IPS-20b (cell line): ENCODE measurements at regions not wholly inside any gene's neighbourhood (a gene's known extent, or its start where the extent isn't known, plus 50 kb on each side); places are given as distances from the start of the nearest gene placed in this dataset.
"Not testable (repeated sequence)": the region's sequence is repeated elsewhere in the genome, so short reads cannot be mapped to it uniquely, and the experiment has no call there.

Experiments used
- H3K27ac ChIP-seq: one replicate; pipeline ENCODE4 v1.5.1; 2013; ENCODE audit warnings: low read length
- H3K27me3 ChIP-seq: 2 replicates; pipeline ENCODE4 v1.6.1; 2013; ENCODE audit warnings: mild to moderate bottlenecking, low read length, inconsistent platforms; ENCODE audit not compliant: insufficient read depth
- H3K36me3 ChIP-seq: 2 replicates; pipeline ENCODE4 v1.6.1; 2013; ENCODE audit warnings: low read depth, mild to moderate bottlenecking, inconsistent platforms, low read length, moderate library complexity; ENCODE audit not compliant: insufficient read depth
- H3K4me1 ChIP-seq: 2 replicates; pipeline ENCODE4 v1.6.1; 2013; ENCODE audit warnings: mild to moderate bottlenecking, control low read depth, inconsistent platforms, low read length, moderate library complexity; ENCODE audit not compliant: insufficient read depth
- H3K4me3 ChIP-seq: 2 replicates; pipeline ENCODE4 v1.5.1; 2013; ENCODE audit warnings: mild to moderate bottlenecking, low read length, inconsistent platforms
- H3K9ac ChIP-seq: 2 replicates; pipeline ENCODE4 v1.6.1; 2013; ENCODE audit warnings: low read depth, mild to moderate bottlenecking, inconsistent platforms, low read length, moderate library complexity
- H3K9me3 ChIP-seq: 2 replicates; pipeline ENCODE4 v1.6.1; 2013; ENCODE audit warnings: mild to moderate bottlenecking, low read depth, low read length, inconsistent platforms; ENCODE audit not compliant: insufficient read depth

- H3K9ac ChIP-seq: no peak overlapping the region
- H3K4me1 ChIP-seq: no peaks in the 10 kb centered on the region; the same call in 1 of the 2 replicates
- H3K27me3 ChIP-seq: no peaks in the 10 kb centered on the region
- no peak overlapping the region for H3K4me3 ChIP-seq
- H3K27ac ChIP-seq: no peak overlapping the region
- no peaks in the 10 kb centered on the region for H3K9me3 ChIP-seq
- H3K36me3 ChIP-seq: no peaks in the 10 kb centered on the region
These were observed 634.5 kb upstream of the GOT2 start for GRCh38 chr16:59368586-59368985.

DNA sequence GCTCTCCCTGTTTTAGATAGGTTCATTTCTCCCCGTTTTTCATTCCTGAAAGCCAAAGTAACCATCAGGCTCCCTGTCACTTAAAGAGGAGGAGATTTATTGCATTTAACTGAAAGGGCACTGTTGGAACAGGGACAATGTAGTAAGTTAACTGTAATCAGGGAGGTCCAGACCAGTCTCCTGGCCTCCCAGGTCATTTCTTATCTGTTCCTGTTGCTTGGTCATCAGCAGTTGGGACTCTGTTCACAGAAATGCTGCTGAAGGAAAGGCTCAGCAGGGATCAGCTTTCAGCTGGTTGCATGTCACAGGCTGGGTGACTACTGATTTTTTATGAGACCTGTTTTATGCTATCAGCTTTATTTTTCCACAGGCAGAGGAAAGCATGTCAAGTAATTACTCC, 622.6 kb upstream of the GOT2 start:
- Histone ChIP-seq H3K9me3 (no peaks in the 10 kb centered on the region), H3K27ac (no peak overlapping the region), H3K4me3 (no peak overlapping the region), H3K9ac (no peak overlapping the region), H3K27me3 (no peaks in the 10 kb centered on the region), H3K36me3 (no peaks in the 10 kb centered on the region), H3K4me1 (peaks cover 21% of the 10 kb centered on the region)

DNA sequence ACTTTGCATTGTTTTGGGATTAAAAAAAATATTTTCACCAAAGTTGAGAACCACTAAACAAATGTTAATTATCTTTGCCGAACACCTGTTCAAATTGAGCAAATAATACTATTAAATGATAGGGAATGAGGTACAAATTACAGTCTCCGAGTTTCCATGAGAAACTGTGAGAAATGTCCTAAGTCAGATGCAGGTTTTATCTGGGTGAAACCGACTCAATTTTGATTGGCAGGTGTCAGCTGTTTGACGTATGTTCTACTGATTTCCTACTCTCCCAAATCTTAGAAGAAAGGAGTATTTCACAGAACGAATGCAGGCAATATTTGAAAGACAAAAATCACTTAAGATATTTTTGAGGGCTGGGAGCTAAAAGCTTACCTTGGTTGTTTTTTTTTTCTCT, 622.0 kb upstream of the GOT2 start:
- Histone ChIP-seq H3K9ac (no peak overlapping the region), H3K27ac (no peak overlapping the region), H3K9me3 (no peaks in the 10 kb centered on the region), H3K4me3 (no peak overlapping the region), H3K27me3 (no peaks in the 10 kb centered on the region), H3K36me3 (no peaks in the 10 kb centered on the region), H3K4me1 (peaks cover 21% of the 10 kb centered on the region)

DNA sequence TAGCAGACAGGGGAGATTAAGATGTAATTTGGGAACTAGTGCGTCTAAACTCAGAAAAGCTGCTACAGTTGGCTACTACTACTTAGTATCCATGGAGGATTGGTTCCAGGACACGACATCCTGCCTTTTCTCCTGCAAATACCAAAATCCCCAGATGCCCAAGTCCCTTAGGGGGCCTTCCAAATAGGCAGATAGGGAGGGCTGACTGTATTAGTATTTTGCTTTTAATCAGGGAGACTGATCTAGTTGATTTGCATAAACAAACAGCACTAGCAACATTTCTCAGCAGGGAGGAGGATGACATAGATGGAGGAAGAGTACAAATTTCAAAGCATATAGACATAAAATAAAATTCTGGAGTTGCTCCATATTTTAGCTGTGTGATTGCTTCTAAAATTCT, 621.6 kb upstream of the GOT2 start:
- Histone ChIP-seq H3K9ac (no peak overlapping the region), H3K4me3 (peak overlapping the region; percentile 30; the same call in 1 of the 2 replicates), H3K36me3 (no peaks in the 10 kb centered on the region), H3K4me1 (peaks cover 21% of the 10 kb centered on the region), H3K27me3 (no peaks in the 10 kb centered on the region; the same call in 1 of the 2 replicates), H3K9me3 (no peaks in the 10 kb centered on the region), H3K27ac (no peak overlapping the region)

DNA sequence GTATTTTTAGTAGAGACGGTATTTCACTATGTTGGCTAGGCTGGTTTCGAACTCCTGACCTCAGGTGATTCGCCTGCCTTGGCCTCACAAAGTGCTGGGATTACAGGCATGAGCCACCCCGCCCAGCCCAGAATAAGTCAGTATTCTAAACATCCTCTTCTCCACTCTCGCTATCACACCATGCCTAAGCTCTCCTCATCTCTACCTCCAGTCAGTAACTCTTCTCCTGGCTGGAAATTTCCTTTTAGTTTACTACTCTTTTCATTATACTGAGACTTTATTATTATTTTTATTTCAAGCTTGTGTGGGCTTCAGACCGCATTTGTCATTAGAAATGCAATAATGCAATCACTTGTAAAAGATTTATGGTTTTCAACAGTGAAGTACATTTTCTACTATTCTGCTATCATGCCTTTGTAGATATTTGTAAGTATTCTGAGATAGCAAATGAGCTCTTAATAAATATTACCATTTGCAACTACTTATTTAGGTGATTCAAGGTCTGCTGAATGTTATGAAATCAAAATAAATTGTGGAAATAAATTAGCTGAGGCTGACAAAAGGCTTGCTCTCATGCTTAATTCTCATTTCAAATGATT, 617.3 kb upstream of the GOT2 start:
- Histone ChIP-seq H3K27me3 (peaks cover 34% of the 10 kb centered on the region; the same call in 1 of the 2 replicates), H3K9ac (no peak overlapping the region), H3K4me3 (no peak overlapping the region), H3K27ac (no peak overlapping the region), H3K4me1 (peaks cover 13% of the 10 kb centered on the region), H3K36me3 (no peaks in the 10 kb centered on the region), H3K9me3 (no peaks in the 10 kb centered on the region)

DNA sequence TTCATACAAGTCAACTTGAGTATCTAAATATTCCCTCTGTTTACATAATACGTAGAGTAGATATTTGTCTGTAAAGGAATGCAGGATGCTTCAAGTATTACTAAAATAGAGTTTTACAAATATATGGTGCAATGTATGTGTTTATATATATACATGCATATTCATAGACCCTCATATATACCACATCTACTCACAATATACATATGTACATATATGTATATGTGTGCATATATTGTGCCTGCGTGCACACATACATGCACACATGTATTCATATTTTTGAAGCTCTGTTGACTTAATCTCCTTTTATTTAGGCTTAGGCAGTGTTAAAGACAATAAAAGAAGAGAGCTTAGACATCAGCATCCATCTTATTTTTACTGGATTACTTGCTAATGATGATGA, 616.6 kb upstream of the GOT2 start:
- Histone ChIP-seq H3K27me3 (peaks cover 41% of the 10 kb centered on the region), H3K9me3 (no peaks in the 10 kb centered on the region), H3K36me3 (no peaks in the 10 kb centered on the region), H3K27ac (no peak overlapping the region), H3K4me1 (peaks cover 8% of the 10 kb centered on the region), H3K9ac (no peak overlapping the region), H3K4me3 (no peak overlapping the region)

GRCh38 chr16:59342669-59343068, 608.6 kb upstream of the GOT2 start:
- no peak overlapping the region for H3K27ac ChIP-seq
- H3K4me1 ChIP-seq: peaks cover 5% of the 10 kb centered on the region; the same call in 1 of the 2 replicates
- H3K27me3 ChIP-seq: peaks cover 100% of the 10 kb centered on the region
- H3K4me3 ChIP-seq: no peak overlapping the region
- no peak overlapping the region for H3K9ac ChIP-seq
- no peaks in the 10 kb centered on the region for H3K9me3 ChIP-seq
- H3K36me3 ChIP-seq: no peaks in the 10 kb centered on the region

DNA sequence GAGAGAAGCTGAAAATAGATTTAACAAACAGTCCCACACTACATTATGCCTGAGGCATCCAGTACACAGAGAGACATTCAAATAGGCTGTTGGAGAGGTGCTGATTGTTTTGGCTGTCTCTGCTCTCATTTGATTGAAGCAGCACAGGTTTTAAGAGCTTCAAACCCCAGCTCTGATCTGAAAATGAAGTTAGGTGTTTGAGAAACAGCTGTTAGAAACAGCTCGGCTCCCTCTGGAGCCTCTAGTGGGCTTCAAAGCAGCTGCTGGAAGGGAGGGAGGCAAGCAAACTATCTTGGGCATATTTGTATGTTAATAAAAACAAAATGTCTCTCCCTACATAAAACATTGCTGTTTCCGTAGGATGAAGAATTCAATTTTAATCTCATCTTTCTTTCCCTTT, 607.3 kb upstream of the GOT2 start:
- no peaks in the 10 kb centered on the region for H3K9me3 ChIP-seq
- no peak overlapping the region for H3K4me3 ChIP-seq
- H3K27ac ChIP-seq: no peak overlapping the region
- no peaks in the 10 kb centered on the region for H3K36me3 ChIP-seq
- no peak overlapping the region for H3K9ac ChIP-seq
- H3K27me3 ChIP-seq: peaks cover 100% of the 10 kb centered on the region
- peaks cover 5% of the 10 kb centered on the region; the same call in 1 of the 2 replicates for H3K4me1 ChIP-seq

- Histone ChIP-seq H3K9me3 (no peaks in the 10 kb centered on the region), H3K4me3 (no peak overlapping the region), H3K36me3 (no peaks in the 10 kb centered on the region), H3K27ac (no peak overlapping the region), H3K4me1 (peaks cover 11% of the 10 kb centered on the region), H3K27me3 (peaks cover 100% of the 10 kb centered on the region), H3K9ac (no peak overlapping the region)
These were observed 605.8 kb upstream of the GOT2 start for GRCh38 chr16:59339871-59340270.

DNA sequence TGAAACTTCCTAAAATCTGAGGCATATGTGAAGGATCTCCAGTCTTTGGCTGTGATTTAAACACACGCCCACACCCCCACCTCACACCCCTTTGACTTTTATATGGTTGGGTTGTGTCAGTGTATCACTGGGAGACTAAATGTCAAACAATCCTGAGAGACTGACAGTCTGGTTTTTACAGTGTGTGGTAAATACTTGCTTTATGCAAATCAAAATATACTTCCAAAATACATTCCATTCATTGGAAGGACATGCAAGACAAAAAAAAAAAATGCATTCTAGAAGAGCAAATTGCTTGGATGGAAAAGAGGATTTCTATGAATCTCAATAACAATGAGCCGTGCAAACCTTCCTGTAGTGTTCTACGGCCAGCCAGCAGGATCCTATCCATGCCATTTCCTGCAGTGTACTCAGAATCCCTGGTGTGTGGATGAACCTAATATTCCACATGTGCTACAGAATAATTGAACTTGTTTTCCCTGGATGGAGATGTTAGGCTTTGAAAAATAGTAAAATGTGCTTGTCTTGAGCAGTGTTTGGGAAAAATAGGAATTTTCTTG, 602.1 kb upstream of the GOT2 start:
- Histone ChIP-seq H3K4me3 (no peak overlapping the region; the same call in 1 of the 2 replicates), H3K9me3 (no peaks in the 10 kb centered on the region), H3K36me3 (no peaks in the 10 kb centered on the region), H3K27ac (no peak overlapping the region), H3K27me3 (peaks cover 84% of the 10 kb centered on the region), H3K4me1 (peaks cover 11% of the 10 kb centered on the region), H3K9ac (no peak overlapping the region)

DNA sequence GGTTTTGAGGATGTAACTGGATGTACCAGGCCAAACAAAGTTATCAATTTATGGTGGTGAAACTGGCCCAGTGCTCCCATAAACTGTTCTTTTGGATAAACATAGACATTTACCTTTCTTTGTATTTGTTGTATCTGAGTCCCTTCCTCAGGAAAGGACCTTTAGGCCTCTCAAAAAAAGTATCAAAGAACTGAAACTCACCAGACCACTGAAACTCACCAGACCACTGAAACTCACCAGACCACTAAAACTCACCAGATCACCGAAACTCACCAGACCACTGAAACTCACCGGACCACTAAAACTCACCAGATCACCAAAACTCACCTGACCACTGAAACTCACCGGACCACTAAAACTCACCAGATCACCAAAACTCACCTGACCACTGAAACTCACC, 597.6 kb upstream of the GOT2 start:
- H3K4me3 ChIP-seq, H3K36me3 ChIP-seq, H3K27ac ChIP-seq, H3K9me3 ChIP-seq, H3K9ac ChIP-seq: not testable (repeated sequence)
- H3K27me3 ChIP-seq: peaks cover 43% of the 10 kb centered on the region
- H3K4me1 ChIP-seq: peaks cover 23% of the 10 kb centered on the region

DNA sequence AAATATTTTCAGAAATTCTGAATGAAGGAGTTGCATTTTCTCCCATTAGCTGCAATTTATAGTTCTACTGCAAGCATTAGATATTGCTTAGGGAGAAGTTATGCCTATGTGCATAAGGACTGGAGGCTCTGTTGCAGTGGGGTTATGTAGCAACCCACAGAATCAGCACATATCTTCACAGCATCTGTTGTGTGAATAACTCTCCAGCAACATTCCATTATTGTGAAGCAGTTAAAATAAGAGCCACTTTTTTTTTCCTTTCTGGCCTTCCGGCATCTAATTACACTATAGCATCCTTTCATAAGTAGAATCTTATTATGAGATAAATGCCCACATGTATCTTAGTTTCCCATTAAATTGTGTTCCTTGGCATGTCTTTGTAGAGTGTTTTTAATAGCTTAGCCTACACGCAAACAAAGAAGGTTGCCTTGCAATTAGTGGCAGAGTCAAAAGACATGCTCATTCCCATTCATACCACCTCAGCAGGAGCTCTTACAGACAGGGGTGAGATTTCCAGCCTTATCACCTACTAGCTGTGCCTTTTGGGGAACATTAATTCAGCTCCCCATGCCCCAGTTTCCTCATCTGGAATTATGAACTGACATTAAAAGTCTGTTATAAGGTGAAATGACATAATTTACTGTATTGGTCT, 596.0 kb upstream of the GOT2 start:
- Histone ChIP-seq H3K27me3 (peaks cover 27% of the 10 kb centered on the region), H3K4me3 (no peak overlapping the region), H3K9ac (no peak overlapping the region), H3K36me3 (no peaks in the 10 kb centered on the region), H3K27ac (no peak overlapping the region), H3K4me1 (peaks cover 17% of the 10 kb centered on the region), H3K9me3 (no peaks in the 10 kb centered on the region)
